PFSK-1 (cell line): ENCODE measurements at regions not wholly inside any gene's neighbourhood (a gene's known extent, or its start where the extent isn't known, plus 50 kb on each side); places are given as distances from the start of the nearest gene placed in this dataset.

ENCODE experiments used
- FOXP2 ChIP-seq: optimal IDR thresholded peaks from 2 replicates; pipeline ENCODE3; 2011; ENCODE audit warnings: borderline replicate concordance, control low read depth, inconsistent platforms; ENCODE audit not compliant: insufficient read depth; ENCODE audit errors: extremely low read length, extremely low read depth
- POLR2AphosphoS5 ChIP-seq: IDR thresholded peaks from 2 replicates; pipeline ENCODE4 v1.6.1; 2012; ENCODE audit warnings: low read depth, mild to moderate bottlenecking, control low read depth, low read length, moderate library complexity
- REST ChIP-seq, 2 experiments: IDR thresholded peaks; 2 replicates each; pipeline versions ENCODE4 v1.6.1 to v1.8.0; 2011 to 2012; ENCODE audit warnings: low read depth in 2 of 2, low read length in 2 of 2, control low read depth in 1 of 2, inconsistent platforms in 1 of 2, mild to moderate bottlenecking in 1 of 2, moderate library complexity in 1 of 2; ENCODE audit not compliant: insufficient read depth in 1 of 2
- SIN3A ChIP-seq: IDR thresholded peaks from 2 replicates; pipeline ENCODE4 v1.6.1; 2012; ENCODE audit warnings: mild to moderate bottlenecking, low read length, moderate library complexity, borderline replicate concordance; ENCODE audit not compliant: insufficient read depth
- TAF1 ChIP-seq: IDR thresholded peaks from 2 replicates; pipeline ENCODE4 v1.6.1; 2012; ENCODE audit warnings: low read length, control low read depth, borderline replicate concordance; ENCODE audit not compliant: insufficient read depth

DNA sequence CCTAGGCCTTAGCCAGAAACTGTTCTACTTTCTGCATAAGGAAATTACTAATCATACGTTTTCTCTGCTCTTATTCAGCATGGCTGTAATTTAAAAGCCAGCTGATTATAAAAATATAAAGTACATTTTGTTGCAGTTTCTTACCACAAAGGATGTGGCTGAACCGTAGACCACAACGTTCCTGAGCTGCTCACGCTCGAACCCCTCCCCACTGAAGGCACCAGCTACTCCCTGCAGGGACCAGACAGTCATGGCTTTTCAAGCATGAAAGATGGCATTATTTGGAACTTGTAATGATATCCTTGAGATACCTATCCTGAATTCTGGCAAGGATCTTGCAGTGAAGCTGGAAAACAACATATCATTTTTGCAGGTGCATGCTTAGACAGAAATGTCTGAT lies 91.8 kb upstream of the DMRT1 start:
- no peak for TF ChIP-seq TAF1
- no peak for TF ChIP-seq REST (IDR thresholded peaks at IDR 0.05; ENCODE audit: insufficient read depth in 1 of 2, low read depth in 2 of 2, low read length in 2 of 2)
- TF ChIP-seq FOXP2 = no peak
- no peak for TF ChIP-seq POLR2AphosphoS5
- TF ChIP-seq SIN3A = no peak

DNA sequence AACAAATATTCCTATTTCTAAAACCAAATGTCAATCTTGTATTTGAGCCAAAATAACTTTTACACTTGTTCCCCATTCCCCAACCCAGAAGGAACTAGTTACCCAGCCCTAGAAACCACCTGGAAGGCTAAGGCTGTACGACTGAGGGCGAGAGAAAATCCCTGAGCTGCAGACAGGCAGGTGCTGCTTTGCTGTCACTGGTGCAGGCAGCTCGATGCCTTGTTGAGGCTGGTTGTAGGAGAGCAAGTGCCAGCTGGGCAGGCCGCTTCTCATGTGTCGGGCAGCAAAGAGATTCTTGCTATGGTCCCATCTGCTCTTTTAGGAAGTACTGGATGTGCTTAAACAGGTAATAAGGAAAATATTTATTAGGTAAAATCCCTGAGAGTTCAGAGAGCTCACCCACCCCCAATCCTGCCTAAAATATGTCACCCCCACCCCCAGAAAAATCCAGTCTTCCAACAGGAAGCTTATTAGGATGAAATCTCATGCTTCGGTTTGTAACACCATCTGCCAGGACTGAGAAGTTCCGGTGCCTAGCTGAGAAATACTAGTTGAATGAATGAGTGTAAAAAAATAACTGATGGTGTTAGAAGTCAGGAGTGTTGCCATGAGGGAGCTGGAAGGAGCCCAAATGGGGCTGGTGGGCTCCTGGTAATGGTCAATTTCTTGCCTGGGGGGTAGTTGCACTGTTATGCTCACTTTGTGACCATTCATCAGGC lies 91.1 kb upstream of the DMRT1 start:
- no peak for TF ChIP-seq SIN3A
- no peak for TF ChIP-seq REST (IDR thresholded peaks at IDR 0.05; ENCODE audit: insufficient read depth in 1 of 2, low read depth in 2 of 2, low read length in 2 of 2)
- TF ChIP-seq POLR2AphosphoS5 = no peak
- no peak for TF ChIP-seq FOXP2
- no peak for TF ChIP-seq TAF1

GRCh38 chr9:751137-752051 lies 90.1 kb upstream of the DMRT1 start:
- TF ChIP-seq TAF1 (no peak), REST (IDR thresholded peaks at IDR 0.05; ENCODE audit: insufficient read depth in 1 of 2, low read depth in 2 of 2, low read length in 2 of 2) (no peak), POLR2AphosphoS5 (no peak), FOXP2 (no peak), SIN3A (no peak)

DNA sequence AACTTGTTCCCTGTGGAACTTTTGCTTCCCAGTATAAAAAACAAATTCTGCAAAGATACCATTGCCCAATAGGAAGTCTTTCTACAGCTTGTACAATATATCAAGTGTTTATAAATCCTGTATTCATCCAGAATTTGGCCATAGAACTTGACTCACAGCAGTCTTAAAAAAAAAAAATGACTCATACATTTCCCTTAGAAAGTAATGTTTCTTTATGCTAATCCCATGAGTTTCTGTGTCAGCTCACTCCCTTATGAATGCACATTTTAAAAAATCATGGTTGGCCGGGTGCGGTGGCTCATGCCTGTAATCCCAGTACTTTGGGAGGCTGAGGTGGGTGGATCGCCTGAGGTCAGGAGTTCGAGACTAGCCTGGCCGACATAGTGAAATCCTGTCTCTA lies 89.3 kb upstream of the DMRT1 start:
- TF ChIP-seq FOXP2 = no peak
- no peak for TF ChIP-seq SIN3A
- no peak for TF ChIP-seq POLR2AphosphoS5
- no peak for TF ChIP-seq TAF1
- TF ChIP-seq REST (IDR thresholded peaks at IDR 0.05; ENCODE audit: insufficient read depth in 1 of 2, low read depth in 2 of 2, low read length in 2 of 2) = no peak
